MM.1S (cell line): ENCODE measurements at regions not wholly inside any gene's neighbourhood (a gene's known extent, or its start where the extent isn't known, plus 50 kb on each side); places are given as distances from the start of the nearest gene placed in this dataset.

Experiments used
- EZH2 ChIP-seq: fragments of 300-600 bp; sonication (generic); optimal IDR thresholded peaks from 2 replicates; pipeline ENCODE3; 2017; ENCODE audit warnings: low read depth, mild to moderate bottlenecking, antibody characterized with exemption, low read length, mixed read lengths
- EZH2phosphoT487 ChIP-seq: fragments of 300-600 bp; sonication (generic); IDR thresholded peaks from 2 replicates; pipeline ENCODE4 v1.6.1; 2018; ENCODE audit warnings: antibody characterized with exemption, low read length
- TF ChIP-seq, protein P1 (sequence below): fragments of 300-600 bp; sonication (generic); IDR thresholded peaks from 2 replicates; pipeline ENCODE4 v1.5.1; 2016; ENCODE audit warnings: antibody characterized with exemption, low read length, mixed read lengths

DNA sequence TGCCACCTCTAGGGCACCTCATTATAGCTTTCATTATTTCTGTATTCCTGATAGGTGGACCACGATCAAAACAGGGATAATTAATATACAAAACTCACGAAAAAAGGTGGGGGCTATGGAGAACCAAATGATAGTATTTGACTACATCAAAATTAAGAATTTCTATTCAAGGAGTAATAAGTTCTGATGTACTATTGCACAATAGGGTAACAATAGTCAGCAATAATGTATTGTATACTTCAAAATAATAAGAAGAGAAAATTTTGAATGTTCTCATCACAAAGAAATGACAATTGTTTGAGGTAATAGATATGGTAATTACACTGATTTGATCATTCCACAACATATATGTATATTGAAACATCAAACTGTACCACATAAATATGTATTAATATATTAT, 327.3 kb upstream of the TRAM1L1 start:
- TF ChIP-seq, protein P1, sequence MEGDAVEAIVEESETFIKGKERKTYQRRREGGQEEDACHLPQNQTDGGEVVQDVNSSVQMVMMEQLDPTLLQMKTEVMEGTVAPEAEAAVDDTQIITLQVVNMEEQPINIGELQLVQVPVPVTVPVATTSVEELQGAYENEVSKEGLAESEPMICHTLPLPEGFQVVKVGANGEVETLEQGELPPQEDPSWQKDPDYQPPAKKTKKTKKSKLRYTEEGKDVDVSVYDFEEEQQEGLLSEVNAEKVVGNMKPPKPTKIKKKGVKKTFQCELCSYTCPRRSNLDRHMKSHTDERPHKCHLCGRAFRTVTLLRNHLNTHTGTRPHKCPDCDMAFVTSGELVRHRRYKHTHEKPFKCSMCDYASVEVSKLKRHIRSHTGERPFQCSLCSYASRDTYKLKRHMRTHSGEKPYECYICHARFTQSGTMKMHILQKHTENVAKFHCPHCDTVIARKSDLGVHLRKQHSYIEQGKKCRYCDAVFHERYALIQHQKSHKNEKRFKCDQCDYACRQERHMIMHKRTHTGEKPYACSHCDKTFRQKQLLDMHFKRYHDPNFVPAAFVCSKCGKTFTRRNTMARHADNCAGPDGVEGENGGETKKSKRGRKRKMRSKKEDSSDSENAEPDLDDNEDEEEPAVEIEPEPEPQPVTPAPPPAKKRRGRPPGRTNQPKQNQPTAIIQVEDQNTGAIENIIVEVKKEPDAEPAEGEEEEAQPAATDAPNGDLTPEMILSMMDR, result no peak
- TF ChIP-seq EZH2phosphoT487, result no peak
- no peak for TF ChIP-seq EZH2
